ENCODE measurements at regions not wholly inside any gene's neighbourhood (a gene's known extent, or its start where the extent isn't known, plus 50 kb on each side); places are given as distances from the start of the nearest gene placed in this dataset.
"Not testable (repeated sequence)": the region's sequence is repeated elsewhere in the genome, so short reads cannot be mapped to it uniquely, and the experiment has no call there.

DNA sequence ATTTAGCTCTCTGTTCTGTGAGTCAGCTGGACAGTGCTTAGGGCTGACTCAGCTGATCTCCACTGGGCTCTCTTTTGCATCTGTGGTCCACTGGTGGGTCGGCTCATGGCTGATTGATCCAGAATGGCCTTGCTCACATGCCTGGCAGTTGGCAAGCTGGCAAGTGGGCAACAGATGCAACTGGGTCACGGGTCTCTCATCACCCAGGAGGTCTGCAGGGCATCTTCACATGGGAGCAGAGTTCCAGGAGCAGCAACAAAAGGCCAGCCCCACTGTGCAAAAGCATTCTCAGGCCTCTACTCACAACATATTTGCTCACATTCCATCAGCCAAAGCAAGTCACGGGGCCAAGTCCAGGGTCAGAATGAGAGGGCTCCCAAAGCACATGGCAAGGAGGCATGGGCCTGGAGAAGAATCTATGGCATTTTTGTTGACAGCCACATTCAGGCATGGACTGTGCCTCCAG, 98.8 kb downstream of the OAT start:
- no peak overlapping the region for H3K27ac ChIP-seq (ENCODE audit: low read length)
- H3K36me3 ChIP-seq (ENCODE audit: control insufficient read depth, insufficient read depth, low read length) = no peaks in the 10 kb centered on the region
- H3K9me3 ChIP-seq (ENCODE audit: control insufficient read depth, insufficient read depth, low read length) = no peaks in the 10 kb centered on the region
- Mint-ChIP-seq H3K4me3 (no peak overlapping the region), H3K27ac (no peak overlapping the region), H3K27me3 (ENCODE audit: low read depth in 2 of 2) (peaks cover 5 to 10% of the 10 kb centered on the region in 2 donors), H3K4me1 (no peaks in the 10 kb centered on the region), H3K36me3 (no peaks in the 10 kb centered on the region), H3K9me3 (no peaks in the 10 kb centered on the region)
- intact Hi-C loops (cut with micrococcal nuclease) = no loop called here
- H3K27me3 ChIP-seq (ENCODE audit: control insufficient read depth, insufficient read depth, low read length) = no peaks in the 10 kb centered on the region
- WGBS (ENCODE audit: insufficient coverage) = 71% methylated on average over 3 of the region's 3 CpGs
- H3K4me3 ChIP-seq (ENCODE audit: low read length) = no peak overlapping the region
- no peaks in the 10 kb centered on the region for H3K4me1 ChIP-seq (ENCODE audit: control insufficient read depth, insufficient read depth, low read length)
- ATAC-seq (no peak), DNase-seq (no peak)
- TF ChIP-seq, protein P1, sequence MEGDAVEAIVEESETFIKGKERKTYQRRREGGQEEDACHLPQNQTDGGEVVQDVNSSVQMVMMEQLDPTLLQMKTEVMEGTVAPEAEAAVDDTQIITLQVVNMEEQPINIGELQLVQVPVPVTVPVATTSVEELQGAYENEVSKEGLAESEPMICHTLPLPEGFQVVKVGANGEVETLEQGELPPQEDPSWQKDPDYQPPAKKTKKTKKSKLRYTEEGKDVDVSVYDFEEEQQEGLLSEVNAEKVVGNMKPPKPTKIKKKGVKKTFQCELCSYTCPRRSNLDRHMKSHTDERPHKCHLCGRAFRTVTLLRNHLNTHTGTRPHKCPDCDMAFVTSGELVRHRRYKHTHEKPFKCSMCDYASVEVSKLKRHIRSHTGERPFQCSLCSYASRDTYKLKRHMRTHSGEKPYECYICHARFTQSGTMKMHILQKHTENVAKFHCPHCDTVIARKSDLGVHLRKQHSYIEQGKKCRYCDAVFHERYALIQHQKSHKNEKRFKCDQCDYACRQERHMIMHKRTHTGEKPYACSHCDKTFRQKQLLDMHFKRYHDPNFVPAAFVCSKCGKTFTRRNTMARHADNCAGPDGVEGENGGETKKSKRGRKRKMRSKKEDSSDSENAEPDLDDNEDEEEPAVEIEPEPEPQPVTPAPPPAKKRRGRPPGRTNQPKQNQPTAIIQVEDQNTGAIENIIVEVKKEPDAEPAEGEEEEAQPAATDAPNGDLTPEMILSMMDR (IDR thresholded peaks at IDR 0.05) = no peak

GRCh38 chr10:124319520-124319919, 99.2 kb downstream of the OAT start:
- H3K27ac ChIP-seq (ENCODE audit: low read length); H3K9me3 ChIP-seq (ENCODE audit: control insufficient read depth, insufficient read depth, low read length); H3K4me3 ChIP-seq (ENCODE audit: low read length); H3K27ac Mint-ChIP-seq; H3K36me3 Mint-ChIP-seq; ATAC-seq; H3K4me3 Mint-ChIP-seq; H3K4me1 Mint-ChIP-seq; H3K9me3 Mint-ChIP-seq; H3K36me3 ChIP-seq (ENCODE audit: control insufficient read depth, insufficient read depth, low read length); H3K4me1 ChIP-seq (ENCODE audit: control insufficient read depth, insufficient read depth, low read length); DNase-seq; intact Hi-C loops (cut with micrococcal nuclease); H3K27me3 ChIP-seq (ENCODE audit: control insufficient read depth, insufficient read depth, low read length): not testable (repeated sequence)
- H3K27me3 Mint-ChIP-seq (ENCODE audit: low read depth in 2 of 2) = peaks cover 5 to 13% of the 10 kb centered on the region in 2 donors

- no peak overlapping the region for H3K4me3 Mint-ChIP-seq
- ATAC-seq (no peak), DNase-seq (no peak)
- H3K4me1 ChIP-seq (ENCODE audit: control insufficient read depth, insufficient read depth, low read length) = no peaks in the 10 kb centered on the region
- no peaks in the 10 kb centered on the region for H3K36me3 ChIP-seq (ENCODE audit: control insufficient read depth, insufficient read depth, low read length)
- H3K4me1 Mint-ChIP-seq = no peaks in the 10 kb centered on the region
- no peak overlapping the region for H3K27ac ChIP-seq (ENCODE audit: low read length)
- no peaks in the 10 kb centered on the region for H3K9me3 ChIP-seq (ENCODE audit: control insufficient read depth, insufficient read depth, low read length)
- no peaks in the 10 kb centered on the region for H3K27me3 ChIP-seq (ENCODE audit: control insufficient read depth, insufficient read depth, low read length)
- peaks cover 5 to 13% of the 10 kb centered on the region in 2 donors for H3K27me3 Mint-ChIP-seq (ENCODE audit: low read depth in 2 of 2)
- no peak overlapping the region for H3K4me3 ChIP-seq (ENCODE audit: low read length)
- no peak overlapping the region for H3K27ac Mint-ChIP-seq
- intact Hi-C loops (cut with micrococcal nuclease) = no loop called here
- no peaks in the 10 kb centered on the region for H3K9me3 Mint-ChIP-seq
- 86% methylated on average over 8 of the region's 8 CpGs for WGBS (ENCODE audit: insufficient coverage)
- H3K36me3 Mint-ChIP-seq = no peaks in the 10 kb centered on the region
- TF ChIP-seq, protein P1 (IDR thresholded peaks at IDR 0.05) = no peak
Observed at GRCh38 chr10:124318811-124319210, 99.9 kb downstream of the OAT start.

DNA sequence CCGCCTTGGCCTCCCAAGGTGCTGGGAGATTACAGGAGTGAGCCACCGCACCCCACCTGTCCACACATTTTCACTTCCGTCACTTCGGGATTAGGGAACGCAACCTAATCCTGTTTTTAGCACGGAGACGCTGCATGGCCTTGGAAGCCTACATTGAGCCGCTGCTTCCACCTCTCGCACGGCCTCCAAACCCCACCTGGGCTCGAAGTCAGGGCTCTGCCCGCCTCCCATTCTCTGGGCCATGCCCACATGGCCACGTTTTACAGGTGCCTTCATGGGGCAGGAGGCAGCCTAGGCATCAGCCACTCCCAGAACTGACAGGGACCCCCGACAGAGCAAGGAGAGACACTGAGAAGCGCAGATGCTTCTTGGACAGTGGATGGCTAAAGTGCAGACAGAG, 100.6 kb downstream of the OAT start:
- Histone ChIP-seq H3K9me3 (ENCODE audit: control insufficient read depth, insufficient read depth, low read length) (no peaks in the 10 kb centered on the region), H3K4me3 (ENCODE audit: low read length) (no peak overlapping the region), H3K4me1 (ENCODE audit: control insufficient read depth, insufficient read depth, low read length) (no peaks in the 10 kb centered on the region), H3K36me3 (ENCODE audit: control insufficient read depth, insufficient read depth, low read length) (no peaks in the 10 kb centered on the region), H3K27me3 (ENCODE audit: control insufficient read depth, insufficient read depth, low read length) (no peaks in the 10 kb centered on the region), H3K27ac (ENCODE audit: low read length) (no peak overlapping the region)
- 90% methylated on average over 15 of the region's 15 CpGs for WGBS (ENCODE audit: insufficient coverage)
- intact Hi-C loops (cut with micrococcal nuclease) = no loop called here
- Mint-ChIP-seq H3K27me3 (ENCODE audit: low read depth in 2 of 2) (peaks cover 5 to 13% of the 10 kb centered on the region in 2 donors), H3K4me3 (no peak overlapping the region), H3K27ac (no peak overlapping the region), H3K9me3 (no peaks in the 10 kb centered on the region), H3K36me3 (no peaks in the 10 kb centered on the region), H3K4me1 (no peaks in the 10 kb centered on the region)
- TF ChIP-seq, protein P1 (IDR thresholded peaks at IDR 0.05) = no peak
- DNase-seq (no peak), ATAC-seq (no peak)
